ENCODE measurements at regions not wholly inside any gene's neighbourhood (a gene's known extent, or its start where the extent isn't known, plus 50 kb on each side); places are given as distances from the start of the nearest gene placed in this dataset.

GRCh38 chr12:131369094-131369845 lies 341.6 kb upstream of the SFSWAP start:
- Histone ChIP-seq H3K27ac (no peak overlapping the region), H3K9me3 (no peaks in the 10 kb centered on the region), H3K4me1 (no peaks in the 10 kb centered on the region), H3K36me3 (no peaks in the 10 kb centered on the region), H3K4me3 (no peak overlapping the region), H3K27me3 (no peaks in the 10 kb centered on the region)
- no peak for TF ChIP-seq CTCF (IDR thresholded peaks at IDR 0.05)
- intact Hi-C loops (cut with DNase I): no loop called here
- ATAC-seq (peak; percentile 8), DNase-seq (no peak)

GRCh38 chr12:131370321-131370720 lies 340.6 kb upstream of the SFSWAP start:
- Histone ChIP-seq H3K27ac (no peak overlapping the region), H3K27me3 (no peaks in the 10 kb centered on the region), H3K9me3 (no peaks in the 10 kb centered on the region), H3K36me3 (no peaks in the 10 kb centered on the region), H3K4me1 (no peaks in the 10 kb centered on the region), H3K4me3 (no peak overlapping the region)
- intact Hi-C loops (cut with DNase I): no loop called here
- DNase-seq (no peak), ATAC-seq (no peak)
- no peak for TF ChIP-seq CTCF (IDR thresholded peaks at IDR 0.05)

- DNase-seq (no peak), ATAC-seq (no peak)
- Histone ChIP-seq H3K9me3 (no peaks in the 10 kb centered on the region), H3K27me3 (no peaks in the 10 kb centered on the region), H3K36me3 (no peaks in the 10 kb centered on the region), H3K4me3 (no peak overlapping the region), H3K27ac (no peak overlapping the region), H3K4me1 (no peaks in the 10 kb centered on the region)
- no peak for TF ChIP-seq CTCF (IDR thresholded peaks at IDR 0.05)
- intact Hi-C loops (cut with DNase I): no loop called here
These were observed 340.0 kb upstream of the SFSWAP start for GRCh38 chr12:131370791-131371347.

GRCh38 chr12:131371401-131372170 lies 339.3 kb upstream of the SFSWAP start:
- DNase-seq: no peak
- intact Hi-C loops (cut with DNase I): no loop called here
- no peaks in the 10 kb centered on the region for H3K9me3 ChIP-seq
- H3K27me3 ChIP-seq: no peaks in the 10 kb centered on the region
- no peak overlapping the region for H3K27ac ChIP-seq
- no peaks in the 10 kb centered on the region for H3K36me3 ChIP-seq
- TF ChIP-seq CTCF (IDR thresholded peaks at IDR 0.05): no peak
- H3K4me3 ChIP-seq: no peak overlapping the region
- no peak for ATAC-seq
- no peaks in the 10 kb centered on the region for H3K4me1 ChIP-seq

GRCh38 chr12:131372171-131372475 lies 338.8 kb upstream of the SFSWAP start:
- ATAC-seq: no peak
- no peaks in the 10 kb centered on the region for H3K36me3 ChIP-seq

More at GRCh38 chr12:131372171-131372475, 338.8 kb upstream of the SFSWAP start:
- Histone ChIP-seq H3K9me3 (no peaks in the 10 kb centered on the region), H3K4me1 (no peaks in the 10 kb centered on the region), H3K27ac (no peak overlapping the region), H3K4me3 (no peak overlapping the region), H3K27me3 (no peaks in the 10 kb centered on the region)
- no peak for DNase-seq
- TF ChIP-seq CTCF (IDR thresholded peaks at IDR 0.05): no peak
- intact Hi-C loops (cut with DNase I): no loop called here
